Caco-2 (cell line): ENCODE measurements at regions not wholly inside any gene's neighbourhood (a gene's known extent, or its start where the extent isn't known, plus 50 kb on each side); places are given as distances from the start of the nearest gene placed in this dataset.

Experiments
- BruUV-seq: library from RNA; stranded (reverse); fragments of 400-500 nt; replicated peaks from 2 replicates; lab custom pipeline; 2021; lab: Mats Ljungman, UMichigan
- CTCF ChIA-PET: fragments of 300-600 bp; sonication (Branson Sonifier 250); formaldehyde crosslinking; loops from one replicate; lab custom pipeline; 2022; ENCODE audit warnings: antibody characterized with exemption; lab: Charles Lee
- POLR2A ChIA-PET: fragments of 300-600 bp; sonication (Branson Sonifier 250); formaldehyde crosslinking; loops from one replicate; lab custom pipeline; 2022; ENCODE audit warnings: antibody characterized with exemption; lab: Charles Lee
- DNase-seq, 2 experiments: peaks; one replicate each; pipeline versions ENCODE4 v3.0.0 to v3.0.0-alpha.2; 2020 to 2022
- H3K27me3 ChIP-seq: replicated peaks from 2 replicates; pipeline ENCODE4 v1.6.0; 2011; ENCODE audit warnings: low read length; ENCODE audit not compliant: control insufficient read depth, insufficient read depth
- H3K36me3 ChIP-seq: 2 replicates; pipeline ENCODE4 v1.5.1; 2011; ENCODE audit warnings: low read length; ENCODE audit not compliant: control insufficient read depth, insufficient read depth
- H3K4me1 ChIP-seq: fragments of 250-450 bp; sonication (Bioruptor Pico); 2 replicates; pipeline ENCODE4 v1.5.1; 2020; ENCODE audit warnings: mild to moderate bottlenecking
- H3K4me3 ChIP-seq: 2 replicates; pipeline ENCODE4 v1.5.1; 2011; ENCODE audit warnings: low read depth, mild to moderate bottlenecking, control low read depth, low read length
- H3K9me3 ChIP-seq: fragments of 250-450 bp; sonication (Bioruptor Pico); 2 replicates; pipeline ENCODE4 v1.5.1; 2020; ENCODE audit warnings: mild to moderate bottlenecking, moderate library complexity
- H3K27ac Mint-ChIP-seq: one replicate; pipeline ENCODE4 v1.8.0; 2022; ENCODE audit warnings: mixed read lengths; ENCODE audit not compliant: unreplicated experiment
- H3K27me3 Mint-ChIP-seq: one replicate; pipeline ENCODE4 v1.8.0; 2022; ENCODE audit warnings: mixed read lengths; ENCODE audit not compliant: insufficient read depth, unreplicated experiment
- H3K36me3 Mint-ChIP-seq: one replicate; pipeline ENCODE4 v1.8.0; 2022; ENCODE audit warnings: mild to moderate bottlenecking, mixed read lengths; ENCODE audit not compliant: insufficient read depth, unreplicated experiment
- H3K4me1 Mint-ChIP-seq: one replicate; pipeline ENCODE4 v1.8.0; 2022; ENCODE audit warnings: low read depth, mixed read lengths; ENCODE audit not compliant: unreplicated experiment
- H3K4me3 Mint-ChIP-seq: one replicate; pipeline ENCODE4 v1.8.0; 2022; ENCODE audit warnings: mild to moderate bottlenecking, moderate library complexity, mixed read lengths; ENCODE audit not compliant: unreplicated experiment
- H3K9me3 Mint-ChIP-seq: one replicate; pipeline ENCODE4 v1.8.0; 2022; ENCODE audit warnings: mixed read lengths; ENCODE audit not compliant: unreplicated experiment
- intact Hi-C: fragments of 100-400 bp; cut with micrococcal nuclease; formaldehyde crosslinking; loops from one replicate; pipeline ENCODE4 v1.10.0; 2022; ENCODE audit not compliant: unreplicated experiment
- TF ChIP-seq, protein P1 (sequence below), 2 experiments: fragments of 200-600 bp in 1 of 2; IDR thresholded peaks; 1 replicate in 1 of 2; 2 replicates in 1 of 2; pipeline versions ENCODE4 v1.5.1 to v1.8.0; 2011 to 2022; ENCODE audit warnings: antibody characterized with exemption in 1 of 2, control low read depth in 1 of 2, inconsistent platforms in 1 of 2, low read depth in 1 of 2, low read length in 1 of 2, mild to moderate bottlenecking in 1 of 2, moderate library complexity in 1 of 2; ENCODE audit not compliant: insufficient read depth in 1 of 2, severe bottlenecking in 1 of 2, unreplicated experiment in 1 of 2

DNA sequence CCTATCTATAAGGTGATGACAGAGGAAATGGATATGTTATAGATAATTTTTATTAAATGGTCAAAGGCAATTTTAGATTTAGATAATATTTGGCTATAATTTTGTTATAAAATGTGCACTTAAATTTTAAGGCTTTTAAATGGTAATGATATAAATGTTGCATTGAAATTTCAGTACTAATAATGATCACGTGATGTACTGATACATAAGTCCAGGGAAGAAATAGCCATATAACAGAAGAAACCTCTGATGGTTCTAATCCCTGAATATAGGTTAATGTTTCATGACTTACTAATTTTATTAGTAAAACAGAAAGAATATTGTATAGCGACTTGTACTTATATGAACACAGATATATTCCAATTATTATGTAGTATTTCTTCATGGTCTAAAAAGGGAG, 211.9 kb downstream of the SOCS6 start:
- Histone ChIP-seq H3K4me3 (no peak overlapping the region), H3K9me3 (no peaks in the 10 kb centered on the region), H3K4me1 (no peaks in the 10 kb centered on the region), H3K27me3 (no peaks in the 10 kb centered on the region), H3K36me3 (no peaks in the 10 kb centered on the region)
- no peaks in the 10 kb centered on the region for H3K9me3 Mint-ChIP-seq
- H3K4me3 Mint-ChIP-seq: no peak overlapping the region
- ChIA-PET CTCF (no interaction called here), POLR2A (no interaction called here)
- DNase-seq: no peak
- no peaks in the 10 kb centered on the region for H3K4me1 Mint-ChIP-seq
- intact Hi-C loops: no loop called here
- no peaks in the 10 kb centered on the region for H3K36me3 Mint-ChIP-seq
- no TSS peak for BruUV-seq
- peaks cover 12% of the 10 kb centered on the region for H3K27me3 Mint-ChIP-seq
- TF ChIP-seq, protein P1, sequence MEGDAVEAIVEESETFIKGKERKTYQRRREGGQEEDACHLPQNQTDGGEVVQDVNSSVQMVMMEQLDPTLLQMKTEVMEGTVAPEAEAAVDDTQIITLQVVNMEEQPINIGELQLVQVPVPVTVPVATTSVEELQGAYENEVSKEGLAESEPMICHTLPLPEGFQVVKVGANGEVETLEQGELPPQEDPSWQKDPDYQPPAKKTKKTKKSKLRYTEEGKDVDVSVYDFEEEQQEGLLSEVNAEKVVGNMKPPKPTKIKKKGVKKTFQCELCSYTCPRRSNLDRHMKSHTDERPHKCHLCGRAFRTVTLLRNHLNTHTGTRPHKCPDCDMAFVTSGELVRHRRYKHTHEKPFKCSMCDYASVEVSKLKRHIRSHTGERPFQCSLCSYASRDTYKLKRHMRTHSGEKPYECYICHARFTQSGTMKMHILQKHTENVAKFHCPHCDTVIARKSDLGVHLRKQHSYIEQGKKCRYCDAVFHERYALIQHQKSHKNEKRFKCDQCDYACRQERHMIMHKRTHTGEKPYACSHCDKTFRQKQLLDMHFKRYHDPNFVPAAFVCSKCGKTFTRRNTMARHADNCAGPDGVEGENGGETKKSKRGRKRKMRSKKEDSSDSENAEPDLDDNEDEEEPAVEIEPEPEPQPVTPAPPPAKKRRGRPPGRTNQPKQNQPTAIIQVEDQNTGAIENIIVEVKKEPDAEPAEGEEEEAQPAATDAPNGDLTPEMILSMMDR (IDR thresholded peaks at IDR 0.05; ENCODE audit: insufficient read depth in 1 of 2, low read depth in 1 of 2, low read length in 1 of 2, severe bottlenecking in 1 of 2, unreplicated experiment in 1 of 2): no peak
- H3K27ac Mint-ChIP-seq: no peak overlapping the region

DNA sequence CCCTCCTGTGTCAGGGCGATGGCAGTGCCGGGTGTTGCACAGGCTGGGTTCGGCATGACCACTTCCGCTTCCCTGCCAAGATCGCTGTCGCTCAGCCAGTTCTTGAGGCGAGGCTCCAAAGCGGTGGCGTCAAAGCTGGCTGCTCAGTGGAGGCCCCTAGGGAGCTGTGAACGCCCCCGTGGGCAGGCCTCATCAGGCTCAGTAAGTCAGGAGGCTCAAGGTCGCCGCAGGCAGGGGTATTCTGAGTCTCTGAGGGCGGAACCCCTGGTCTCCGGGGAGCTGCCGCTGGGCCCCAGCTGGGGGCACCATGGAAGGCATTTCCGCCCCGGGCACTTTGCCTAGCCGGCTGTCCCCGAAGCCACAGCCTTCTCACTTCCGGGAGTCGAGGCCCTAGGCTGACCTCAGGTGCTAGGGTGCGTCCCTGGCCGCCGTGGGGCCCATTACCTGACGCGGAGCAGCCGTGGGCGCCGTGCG, 210.4 kb downstream of the SOCS6 start:
- H3K36me3 Mint-ChIP-seq: peaks cover 6% of the 10 kb centered on the region
- no peaks in the 10 kb centered on the region for H3K9me3 ChIP-seq
- intact Hi-C loops: no loop called here
- POLR2A ChIA-PET: no interaction called here
- no peaks in the 10 kb centered on the region for H3K4me1 ChIP-seq
- no peaks in the 10 kb centered on the region for H3K36me3 ChIP-seq
- no peak overlapping the region for H3K4me3 ChIP-seq
- H3K4me3 Mint-ChIP-seq: no peak overlapping the region
- CTCF ChIA-PET: no interaction called here
- TF ChIP-seq, protein P1 (IDR thresholded peaks at IDR 0.05; ENCODE audit: insufficient read depth in 1 of 2, low read depth in 1 of 2, low read length in 1 of 2, severe bottlenecking in 1 of 2, unreplicated experiment in 1 of 2): no peak
- no peaks in the 10 kb centered on the region for H3K4me1 Mint-ChIP-seq
- no peaks in the 10 kb centered on the region for H3K27me3 ChIP-seq
- no peaks in the 10 kb centered on the region for H3K9me3 Mint-ChIP-seq
- H3K27ac Mint-ChIP-seq: no peak overlapping the region
- no TSS peak for BruUV-seq
- no peak for DNase-seq
- H3K27me3 Mint-ChIP-seq: peaks cover 12% of the 10 kb centered on the region

DNA sequence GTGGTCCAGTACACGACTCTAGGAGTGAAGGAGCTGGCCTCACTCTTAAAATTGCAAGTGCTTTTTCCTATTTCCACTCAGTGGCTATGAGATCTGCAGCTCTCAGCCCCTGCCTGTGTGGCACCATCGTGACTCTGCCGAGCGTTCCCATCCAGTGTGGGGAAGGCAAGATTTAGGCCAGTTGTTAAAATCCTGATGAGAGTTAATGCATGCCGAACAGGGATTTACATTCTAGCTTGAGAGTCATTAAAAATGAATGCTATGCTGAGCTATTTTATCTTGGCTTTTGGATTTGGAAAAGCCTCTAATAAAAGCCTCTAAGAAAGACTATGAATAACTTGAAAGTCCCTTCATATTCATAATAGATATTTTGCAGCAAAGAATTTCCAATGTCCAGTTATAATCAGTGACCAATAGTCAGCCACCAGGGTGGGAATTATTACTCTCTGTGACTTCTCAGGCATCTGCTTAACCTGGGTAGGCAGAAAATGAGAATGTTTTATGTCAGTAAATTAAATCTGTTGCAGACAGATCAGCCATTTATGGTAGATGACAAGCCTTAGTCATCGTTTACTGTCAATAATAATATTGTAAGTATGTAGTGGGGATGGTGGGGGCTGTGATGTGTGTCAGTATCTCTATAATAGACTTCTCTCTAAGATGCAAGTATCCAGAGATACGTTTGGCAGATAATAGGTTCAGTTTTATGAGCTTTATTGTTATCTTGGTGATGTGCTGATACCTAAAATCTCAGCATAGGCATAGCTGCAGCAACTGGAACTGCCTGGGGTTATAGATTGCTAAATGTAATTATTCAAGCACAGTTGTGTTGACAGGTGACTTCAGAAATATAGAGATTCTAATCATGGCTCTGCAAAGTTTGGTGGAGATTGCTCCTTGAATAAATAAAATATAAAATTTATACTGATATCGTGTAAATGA, 207.8 kb downstream of the SOCS6 start:
- DNase-seq: no peak
- BruUV-seq: no TSS peak
- intact Hi-C loops: no loop called here
- Histone ChIP-seq H3K9me3 (no peaks in the 10 kb centered on the region), H3K4me1 (no peaks in the 10 kb centered on the region), H3K36me3 (no peaks in the 10 kb centered on the region), H3K4me3 (no peak overlapping the region), H3K27me3 (no peaks in the 10 kb centered on the region)
- Mint-ChIP-seq H3K4me3 (no peak overlapping the region), H3K27ac (no peak overlapping the region), H3K9me3 (no peaks in the 10 kb centered on the region), H3K36me3 (peaks cover 6% of the 10 kb centered on the region), H3K27me3 (peaks cover 7% of the 10 kb centered on the region), H3K4me1 (no peaks in the 10 kb centered on the region)
- ChIA-PET CTCF (no interaction called here), POLR2A (no interaction called here)
- TF ChIP-seq, protein P1 (IDR thresholded peaks at IDR 0.05; ENCODE audit: insufficient read depth in 1 of 2, low read depth in 1 of 2, low read length in 1 of 2, severe bottlenecking in 1 of 2, unreplicated experiment in 1 of 2): no peak
